ENCODE measurements at regions not wholly inside any gene's neighbourhood (a gene's known extent, or its start where the extent isn't known, plus 50 kb on each side); places are given as distances from the start of the nearest gene placed in this dataset.
A peak's percentile ranks its signal among the peaks of the same experiment; 100 is the strongest.

DNA sequence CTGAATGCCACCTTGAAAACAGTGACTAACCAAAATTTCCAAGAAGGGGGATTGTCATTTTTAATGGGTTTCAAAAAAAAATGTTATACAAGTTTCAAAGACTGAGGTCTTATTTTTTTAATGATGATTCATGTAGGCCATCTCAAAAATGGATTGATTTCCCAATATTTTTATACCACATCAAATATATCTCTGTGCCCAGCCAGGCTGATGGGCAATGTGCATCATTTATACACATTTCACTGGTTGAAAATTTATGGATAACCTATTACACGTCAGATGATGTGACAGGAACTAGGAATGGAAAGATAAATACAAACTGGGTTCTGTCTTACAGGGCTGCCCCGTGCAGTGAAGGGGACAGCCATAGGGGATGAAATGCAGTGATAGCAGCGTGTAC lies 112.7 kb upstream of the TMPO start:
- DNase-seq = no peak
- no peak for TF ChIP-seq POLR2A (IDR thresholded peaks at IDR 0.05)
- H3K4me1 ChIP-seq = no peaks in the 10 kb centered on the region
- H3K36me3 ChIP-seq = no peaks in the 10 kb centered on the region
- no peaks in the 10 kb centered on the region for H3K27me3 ChIP-seq
- H3K4me3 ChIP-seq = no peak overlapping the region
- no peaks in the 10 kb centered on the region for H3K9me3 ChIP-seq
- H3K27ac ChIP-seq = peak overlapping the region in 1 of 4 donors; percentile 35

DNA sequence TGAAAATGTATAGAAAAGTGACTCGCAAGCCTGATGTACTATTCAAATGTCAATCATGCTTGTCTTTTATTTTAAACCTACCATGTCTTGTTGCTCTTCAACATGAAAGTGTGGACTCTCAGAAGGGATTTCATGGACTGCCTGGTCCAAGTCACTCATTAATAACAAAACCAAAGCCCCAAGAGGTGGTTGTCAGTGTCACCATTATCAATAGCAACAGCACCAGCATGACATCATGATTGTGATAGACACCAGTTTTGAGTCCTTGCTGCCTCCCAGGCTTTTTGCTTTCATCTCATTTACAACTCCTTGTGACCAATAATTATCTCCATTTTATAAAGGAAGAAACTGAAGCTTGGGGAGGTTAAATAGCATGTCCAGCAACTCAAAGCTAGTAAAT lies 112.0 kb upstream of the TMPO start:
- Histone ChIP-seq H3K36me3 (no peaks in the 10 kb centered on the region), H3K27ac (no peak overlapping the region), H3K4me3 (no peak overlapping the region), H3K27me3 (no peaks in the 10 kb centered on the region), H3K4me1 (no peaks in the 10 kb centered on the region), H3K9me3 (no peaks in the 10 kb centered on the region)
- no peak for DNase-seq
- TF ChIP-seq POLR2A (IDR thresholded peaks at IDR 0.05) = no peak
- TF ChIP-seq, protein P1, sequence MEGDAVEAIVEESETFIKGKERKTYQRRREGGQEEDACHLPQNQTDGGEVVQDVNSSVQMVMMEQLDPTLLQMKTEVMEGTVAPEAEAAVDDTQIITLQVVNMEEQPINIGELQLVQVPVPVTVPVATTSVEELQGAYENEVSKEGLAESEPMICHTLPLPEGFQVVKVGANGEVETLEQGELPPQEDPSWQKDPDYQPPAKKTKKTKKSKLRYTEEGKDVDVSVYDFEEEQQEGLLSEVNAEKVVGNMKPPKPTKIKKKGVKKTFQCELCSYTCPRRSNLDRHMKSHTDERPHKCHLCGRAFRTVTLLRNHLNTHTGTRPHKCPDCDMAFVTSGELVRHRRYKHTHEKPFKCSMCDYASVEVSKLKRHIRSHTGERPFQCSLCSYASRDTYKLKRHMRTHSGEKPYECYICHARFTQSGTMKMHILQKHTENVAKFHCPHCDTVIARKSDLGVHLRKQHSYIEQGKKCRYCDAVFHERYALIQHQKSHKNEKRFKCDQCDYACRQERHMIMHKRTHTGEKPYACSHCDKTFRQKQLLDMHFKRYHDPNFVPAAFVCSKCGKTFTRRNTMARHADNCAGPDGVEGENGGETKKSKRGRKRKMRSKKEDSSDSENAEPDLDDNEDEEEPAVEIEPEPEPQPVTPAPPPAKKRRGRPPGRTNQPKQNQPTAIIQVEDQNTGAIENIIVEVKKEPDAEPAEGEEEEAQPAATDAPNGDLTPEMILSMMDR (IDR thresholded peaks at IDR 0.05) = no peak

DNA sequence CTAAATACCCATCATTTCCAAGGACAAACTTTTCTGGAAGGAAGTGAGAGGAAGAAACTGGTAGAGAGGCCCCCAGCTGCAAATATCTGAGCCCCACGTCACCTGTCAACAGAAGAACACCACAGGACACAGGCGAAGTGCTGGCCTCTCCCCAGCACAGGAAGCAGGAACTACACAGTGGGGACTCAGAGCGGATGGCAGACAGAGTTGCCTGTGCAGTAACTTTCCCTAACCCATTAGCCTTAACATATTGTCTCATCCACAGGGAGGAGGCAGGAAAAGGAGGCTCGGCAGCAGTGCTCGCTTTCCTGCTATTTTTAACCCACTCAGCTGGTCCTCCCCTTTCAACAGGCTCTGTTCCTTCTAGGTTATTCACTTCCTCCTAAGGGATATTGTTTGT lies 111.5 kb upstream of the TMPO start:
- Histone ChIP-seq H3K4me1 (no peaks in the 10 kb centered on the region), H3K4me3 (no peak overlapping the region), H3K27me3 (no peaks in the 10 kb centered on the region), H3K36me3 (no peaks in the 10 kb centered on the region), H3K9me3 (no peaks in the 10 kb centered on the region), H3K27ac (no peak overlapping the region)
- no peak for DNase-seq
- no peak for TF ChIP-seq POLR2A (IDR thresholded peaks at IDR 0.05)
- TF ChIP-seq, protein P1 (IDR thresholded peaks at IDR 0.05) = no peak

DNA sequence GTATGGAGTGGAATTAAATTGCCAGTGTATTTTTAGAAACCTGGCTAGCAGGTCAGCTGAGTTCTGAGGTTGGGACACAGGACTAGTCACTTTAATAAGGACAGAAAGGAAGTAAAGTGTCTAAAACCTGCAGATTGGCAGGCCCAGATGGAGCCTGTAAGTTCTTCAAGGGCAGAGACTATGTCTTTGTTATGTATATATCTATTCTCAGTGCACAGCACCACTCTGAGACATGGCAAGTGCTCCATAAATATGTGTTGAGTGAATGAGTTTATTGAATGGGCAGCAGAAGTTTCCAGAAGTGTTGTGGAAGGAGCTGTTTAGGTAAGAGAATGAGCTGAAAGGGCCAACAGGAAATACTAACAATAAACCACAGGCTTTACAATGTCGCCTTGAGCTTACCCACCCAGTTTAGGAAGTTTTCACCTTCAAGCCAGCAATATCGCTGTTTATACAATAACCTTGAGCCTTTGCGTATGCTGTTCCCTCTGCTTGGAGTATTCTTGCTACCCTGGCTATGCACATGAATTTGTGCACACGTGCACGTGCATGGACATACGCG lies 109.5 kb upstream of the TMPO start:
- no peaks in the 10 kb centered on the region for H3K27me3 ChIP-seq
- no peak for DNase-seq
- no peak for TF ChIP-seq POLR2A (IDR thresholded peaks at IDR 0.05)
- TF ChIP-seq, protein P1 (IDR thresholded peaks at IDR 0.05) = no peak
- H3K4me1 ChIP-seq = no peaks in the 10 kb centered on the region
- H3K4me3 ChIP-seq = no peak overlapping the region
- H3K36me3 ChIP-seq = no peaks in the 10 kb centered on the region
- no peak overlapping the region for H3K27ac ChIP-seq
- no peaks in the 10 kb centered on the region for H3K9me3 ChIP-seq

DNA sequence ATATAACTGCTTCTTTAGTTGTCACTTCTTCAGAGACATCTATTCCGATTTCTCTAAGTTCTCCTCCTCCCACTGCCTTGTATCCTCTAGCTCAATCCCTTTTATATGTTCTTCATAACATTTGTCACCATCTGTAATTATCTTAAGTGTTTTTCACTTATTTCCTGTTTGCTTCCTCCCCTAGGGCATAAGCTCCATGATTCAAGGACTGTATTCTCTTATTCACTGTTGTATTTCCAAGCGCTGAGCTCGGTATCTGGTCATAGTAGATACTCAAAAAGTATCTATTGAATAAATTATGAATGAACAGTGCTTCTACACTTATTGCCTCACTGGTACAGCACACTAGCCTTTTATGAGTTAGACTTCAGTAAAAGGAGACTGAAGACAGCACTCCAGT lies 109.0 kb upstream of the TMPO start:
- no peak for TF ChIP-seq POLR2A (IDR thresholded peaks at IDR 0.05)
- TF ChIP-seq, protein P1 (IDR thresholded peaks at IDR 0.05) = no peak
- no peak for DNase-seq
- H3K27me3 ChIP-seq = no peaks in the 10 kb centered on the region
- no peaks in the 10 kb centered on the region for H3K9me3 ChIP-seq
- no peaks in the 10 kb centered on the region for H3K36me3 ChIP-seq
- no peak overlapping the region for H3K4me3 ChIP-seq
- no peaks in the 10 kb centered on the region for H3K4me1 ChIP-seq
- H3K27ac ChIP-seq = no peak overlapping the region

DNA sequence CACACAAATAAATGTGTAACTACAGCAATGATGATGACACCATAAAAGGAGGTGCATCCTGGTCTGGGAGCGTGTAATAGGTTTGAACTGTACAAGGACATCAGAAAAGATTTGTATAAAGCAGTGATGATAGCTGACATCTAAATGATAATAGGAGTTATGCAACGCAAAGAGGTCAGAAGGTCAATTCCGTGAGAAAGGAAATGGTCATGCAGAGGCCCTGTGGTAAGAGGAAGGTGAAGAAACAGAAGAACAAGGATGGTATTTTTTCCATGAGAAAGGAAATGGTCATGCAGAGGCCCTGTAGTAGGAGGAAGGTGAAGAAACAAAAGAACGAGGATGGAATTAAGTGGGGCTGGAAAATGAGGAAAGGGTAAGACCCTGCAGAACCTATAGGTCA lies 106.7 kb upstream of the TMPO start:
- no peak for DNase-seq
- no peak for TF ChIP-seq POLR2A (IDR thresholded peaks at IDR 0.05)
- TF ChIP-seq, protein P1 (IDR thresholded peaks at IDR 0.05) = no peak
- Histone ChIP-seq H3K27me3 (no peaks in the 10 kb centered on the region), H3K27ac (no peak overlapping the region), H3K4me1 (no peaks in the 10 kb centered on the region), H3K9me3 (no peaks in the 10 kb centered on the region), H3K36me3 (no peaks in the 10 kb centered on the region), H3K4me3 (no peak overlapping the region)

All from Peyer's patch (tissue), 4 donors.